WERI-Rb-1 (cell line): ENCODE measurements at regions not wholly inside any gene's neighbourhood (a gene's known extent, or its start where the extent isn't known, plus 50 kb on each side); places are given as distances from the start of the nearest gene placed in this dataset.
"Not testable (repeated sequence)": the region's sequence is repeated elsewhere in the genome, so short reads cannot be mapped to it uniquely, and the experiment has no call there.

ENCODE experiments used
- DNase-seq: peaks from one replicate; pipeline ENCODE4 v3.0.0-alpha.2; 2020
- H3K27ac ChIP-seq: fragments of 250-450 bp; sonication (Bioruptor Pico); 2 replicates; pipeline ENCODE4 v1.5.1; 2020; ENCODE audit warnings: mild to moderate bottlenecking, moderate library complexity
- H3K27me3 ChIP-seq: fragments of 250-450 bp; sonication (Bioruptor Pico); 2 replicates; pipeline ENCODE4 v1.5.1; 2021; ENCODE audit warnings: mild to moderate bottlenecking, low read depth, moderate library complexity; ENCODE audit not compliant: insufficient read depth, severe bottlenecking
- H3K36me3 ChIP-seq: fragments of 250-450 bp; sonication (Bioruptor Pico); 2 replicates; pipeline ENCODE4 v1.5.1; 2020; ENCODE audit warnings: mild to moderate bottlenecking, moderate library complexity
- H3K4me3 ChIP-seq: 2 replicates; pipeline ENCODE4 v1.5.1; 2011; ENCODE audit warnings: low read depth, mild to moderate bottlenecking, control low read depth, low read length
- H3K9me3 ChIP-seq: fragments of 250-450 bp; sonication (Bioruptor Pico); 2 replicates; pipeline ENCODE4 v1.5.1; 2021; ENCODE audit warnings: mild to moderate bottlenecking, moderate library complexity; ENCODE audit not compliant: severe bottlenecking
- CTCF ChIP-seq: IDR thresholded peaks from 2 replicates; pipeline ENCODE4 v1.5.1; 2011; ENCODE audit warnings: low read depth, mild to moderate bottlenecking, control low read depth, inconsistent platforms, low read length

- no peak overlapping the region for H3K27ac ChIP-seq
- no peaks in the 10 kb centered on the region for H3K27me3 ChIP-seq
- H3K9me3 ChIP-seq: no peaks in the 10 kb centered on the region
- no peaks in the 10 kb centered on the region for H3K36me3 ChIP-seq
- no peak overlapping the region for H3K4me3 ChIP-seq
- no peak for TF ChIP-seq CTCF
- DNase-seq: no peak
Measured at GRCh38 chr11:45000918-45001317, 50.2 kb upstream of the TP53I11 start.

- Histone ChIP-seq H3K9me3 (no peaks in the 10 kb centered on the region), H3K4me3 (no peak overlapping the region), H3K36me3 (no peaks in the 10 kb centered on the region), H3K27me3 (no peaks in the 10 kb centered on the region), H3K27ac (no peak overlapping the region)
- DNase-seq: no peak
- TF ChIP-seq CTCF: no peak
Measured at GRCh38 chr11:45001466-45002165, 50.9 kb upstream of the TP53I11 start.

GRCh38 chr11:45005106-45005505, 54.4 kb upstream of the TP53I11 start:
- H3K36me3 ChIP-seq: no peaks in the 10 kb centered on the region
- no peak overlapping the region for H3K4me3 ChIP-seq
- H3K27ac ChIP-seq: no peak overlapping the region
- TF ChIP-seq CTCF: no peak
- no peak for DNase-seq
- H3K27me3 ChIP-seq: no peaks in the 10 kb centered on the region
- no peaks in the 10 kb centered on the region for H3K9me3 ChIP-seq

- H3K4me3 ChIP-seq: no peak overlapping the region
- DNase-seq: no peak
- H3K36me3 ChIP-seq: no peaks in the 10 kb centered on the region
Measured at GRCh38 chr11:45007011-45007410, 56.3 kb upstream of the TP53I11 start.

GRCh38 chr11:45015983-45016382, 65.3 kb upstream of the TP53I11 start:
- peak; percentile 16; the same call in 1 of the 2 replicates for TF ChIP-seq CTCF
- H3K36me3 ChIP-seq, H3K27me3 ChIP-seq, H3K27ac ChIP-seq, H3K9me3 ChIP-seq, H3K4me3 ChIP-seq, DNase-seq: not testable (repeated sequence)

More at GRCh38 chr11:45007011-45007410, 56.3 kb upstream of the TP53I11 start:
- H3K27me3 ChIP-seq: no peaks in the 10 kb centered on the region
- H3K27ac ChIP-seq: no peak overlapping the region
- no peak for TF ChIP-seq CTCF
- no peaks in the 10 kb centered on the region for H3K9me3 ChIP-seq

GRCh38 chr11:45016446-45016845, 65.8 kb upstream of the TP53I11 start:
- H3K27me3 ChIP-seq, DNase-seq: not testable (repeated sequence)

More at GRCh38 chr11:45016446-45016845, 65.8 kb upstream of the TP53I11 start:
- H3K27ac ChIP-seq, H3K4me3 ChIP-seq, H3K9me3 ChIP-seq, H3K36me3 ChIP-seq: not testable (repeated sequence)
